GM12891 (cell line): ENCODE measurements at regions not wholly inside any gene's neighbourhood (a gene's known extent, or its start where the extent isn't known, plus 50 kb on each side); places are given as distances from the start of the nearest gene placed in this dataset.
"Not testable (repeated sequence)": the region's sequence is repeated elsewhere in the genome, so short reads cannot be mapped to it uniquely, and the experiment has no call there.

ENCODE experiments used
- POLR2A ChIP-seq: IDR thresholded peaks from 2 replicates; pipeline ENCODE4 v1.6.1; 2011; ENCODE audit warnings: low read depth, low read length, control low read depth
- TAF1 ChIP-seq: IDR thresholded peaks from 2 replicates; pipeline ENCODE4 v1.6.1; 2011; ENCODE audit warnings: low read depth, low read length, control low read depth

DNA sequence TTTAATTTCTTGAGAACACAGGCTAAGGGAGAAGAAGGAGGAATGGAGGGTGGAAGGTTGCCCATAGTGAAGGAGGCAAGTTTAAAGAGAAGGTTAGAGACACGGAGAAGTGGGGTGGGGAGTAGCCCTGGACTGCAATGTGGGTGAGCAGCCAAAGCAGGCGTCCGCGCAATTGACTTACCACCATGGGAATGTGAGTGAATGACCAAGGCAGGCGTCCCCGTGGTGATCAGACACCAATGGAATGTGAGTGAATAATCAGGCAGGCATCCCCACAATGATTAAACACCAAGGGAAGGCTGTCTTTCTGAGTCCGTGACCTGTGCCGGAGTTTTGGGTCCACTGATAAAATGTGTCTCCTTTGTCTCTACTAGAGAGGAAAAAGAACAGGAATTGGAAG, 1223.1 kb downstream of the ARAP2 start:
- TF ChIP-seq POLR2A, TAF1: not testable (repeated sequence)
